SK-N-SH (cell line): ENCODE measurements at regions not wholly inside any gene's neighbourhood (a gene's known extent, or its start where the extent isn't known, plus 50 kb on each side); places are given as distances from the start of the nearest gene placed in this dataset.

Source experiments
- EZH2phosphoT487 ChIP-seq: fragments of 200-600 bp; sonication (generic); IDR thresholded peaks from 2 replicates; pipeline ENCODE4 v1.6.1; 2017; ENCODE audit warnings: low read depth, mixed run types, mild to moderate bottlenecking, antibody characterized with exemption, moderate library complexity, borderline replicate concordance
- POLR2AphosphoS5 ChIP-seq: IDR thresholded peaks from 2 replicates; pipeline ENCODE4 v1.6.1; 2012; ENCODE audit warnings: low read depth, low read length
- RAD21 ChIP-seq: IDR thresholded peaks from 2 replicates; pipeline ENCODE4 v1.6.1; 2012; ENCODE audit warnings: mild to moderate bottlenecking, low read length
- TAF1 ChIP-seq: IDR thresholded peaks from 2 replicates; pipeline ENCODE4 v1.6.1; 2012; ENCODE audit warnings: low read depth, mild to moderate bottlenecking, low read length, moderate library complexity, borderline replicate concordance
- YY1 ChIP-seq: IDR thresholded peaks from 2 replicates; pipeline ENCODE4 v1.4.0; 2012; ENCODE audit warnings: low read depth, mild to moderate bottlenecking
- TF ChIP-seq, protein P1 (sequence below): fragments of 200-600 bp; sonication (generic); IDR thresholded peaks from 2 replicates; pipeline ENCODE4 v1.6.1; 2017; ENCODE audit warnings: antibody characterized with exemption, mild to moderate bottlenecking, moderate library complexity
- TF ChIP-seq, protein P2 (sequence below): IDR thresholded peaks from 2 replicates; pipeline ENCODE4 v1.4.0; 2012; ENCODE audit warnings: low read depth, borderline replicate concordance
- TF ChIP-seq, protein P3 (sequence below): IDR thresholded peaks from 2 replicates; pipeline ENCODE4 v1.4.0; 2012; ENCODE audit warnings: low read depth

- TF ChIP-seq TAF1 (no peak), YY1 (no peak), EZH2phosphoT487 (no peak), POLR2AphosphoS5 (no peak), RAD21 (no peak)
- TF ChIP-seq, protein P1, sequence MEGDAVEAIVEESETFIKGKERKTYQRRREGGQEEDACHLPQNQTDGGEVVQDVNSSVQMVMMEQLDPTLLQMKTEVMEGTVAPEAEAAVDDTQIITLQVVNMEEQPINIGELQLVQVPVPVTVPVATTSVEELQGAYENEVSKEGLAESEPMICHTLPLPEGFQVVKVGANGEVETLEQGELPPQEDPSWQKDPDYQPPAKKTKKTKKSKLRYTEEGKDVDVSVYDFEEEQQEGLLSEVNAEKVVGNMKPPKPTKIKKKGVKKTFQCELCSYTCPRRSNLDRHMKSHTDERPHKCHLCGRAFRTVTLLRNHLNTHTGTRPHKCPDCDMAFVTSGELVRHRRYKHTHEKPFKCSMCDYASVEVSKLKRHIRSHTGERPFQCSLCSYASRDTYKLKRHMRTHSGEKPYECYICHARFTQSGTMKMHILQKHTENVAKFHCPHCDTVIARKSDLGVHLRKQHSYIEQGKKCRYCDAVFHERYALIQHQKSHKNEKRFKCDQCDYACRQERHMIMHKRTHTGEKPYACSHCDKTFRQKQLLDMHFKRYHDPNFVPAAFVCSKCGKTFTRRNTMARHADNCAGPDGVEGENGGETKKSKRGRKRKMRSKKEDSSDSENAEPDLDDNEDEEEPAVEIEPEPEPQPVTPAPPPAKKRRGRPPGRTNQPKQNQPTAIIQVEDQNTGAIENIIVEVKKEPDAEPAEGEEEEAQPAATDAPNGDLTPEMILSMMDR: no peak
- TF ChIP-seq, protein P2, sequence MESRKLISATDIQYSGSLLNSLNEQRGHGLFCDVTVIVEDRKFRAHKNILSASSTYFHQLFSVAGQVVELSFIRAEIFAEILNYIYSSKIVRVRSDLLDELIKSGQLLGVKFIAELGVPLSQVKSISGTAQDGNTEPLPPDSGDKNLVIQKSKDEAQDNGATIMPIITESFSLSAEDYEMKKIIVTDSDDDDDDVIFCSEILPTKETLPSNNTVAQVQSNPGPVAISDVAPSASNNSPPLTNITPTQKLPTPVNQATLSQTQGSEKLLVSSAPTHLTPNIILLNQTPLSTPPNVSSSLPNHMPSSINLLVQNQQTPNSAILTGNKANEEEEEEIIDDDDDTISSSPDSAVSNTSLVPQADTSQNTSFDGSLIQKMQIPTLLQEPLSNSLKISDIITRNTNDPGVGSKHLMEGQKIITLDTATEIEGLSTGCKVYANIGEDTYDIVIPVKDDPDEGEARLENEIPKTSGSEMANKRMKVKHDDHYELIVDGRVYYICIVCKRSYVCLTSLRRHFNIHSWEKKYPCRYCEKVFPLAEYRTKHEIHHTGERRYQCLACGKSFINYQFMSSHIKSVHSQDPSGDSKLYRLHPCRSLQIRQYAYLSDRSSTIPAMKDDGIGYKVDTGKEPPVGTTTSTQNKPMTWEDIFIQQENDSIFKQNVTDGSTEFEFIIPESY: no peak
- TF ChIP-seq, protein P3, sequence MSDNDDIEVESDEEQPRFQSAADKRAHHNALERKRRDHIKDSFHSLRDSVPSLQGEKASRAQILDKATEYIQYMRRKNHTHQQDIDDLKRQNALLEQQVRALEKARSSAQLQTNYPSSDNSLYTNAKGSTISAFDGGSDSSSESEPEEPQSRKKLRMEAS: no peak
Observed at GRCh38 chr16:66120656-66121055, 245.8 kb upstream of the CDH5 start.
